A673 (cell line): ENCODE measurements at regions not wholly inside any gene's neighbourhood (a gene's known extent, or its start where the extent isn't known, plus 50 kb on each side); places are given as distances from the start of the nearest gene placed in this dataset. TPM values are rescaled to one million over a fixed set of nuclear protein-coding genes. Genes with fewer than 3 reads are reported as not detected.

ENCODE experiments used
- BruUV-seq: library from RNA; stranded (reverse); fragments of 400-500 nt; replicated peaks from 2 replicates; lab custom pipeline; 2021; lab: Mats Ljungman, UMichigan
- CTCF ChIA-PET: fragments of 300-600 bp; sonication (Branson Sonifier 250); formaldehyde crosslinking; loops from one replicate; lab custom pipeline; 2022; ENCODE audit warnings: antibody characterized with exemption; lab: Charles Lee
- POLR2A ChIA-PET: fragments of 300-600 bp; sonication (Branson Sonifier 250); formaldehyde crosslinking; loops from one replicate; lab custom pipeline; 2022; ENCODE audit warnings: antibody characterized with exemption; ENCODE audit not compliant: low non-redundant PET; lab: Charles Lee
- DNase-seq: peaks from one replicate; pipeline ENCODE4 v3.0.0-alpha.2; 2015; ENCODE audit warnings: low spot score
- H3K27ac ChIP-seq: fragments of 200-600 bp; sonication (generic); 2 replicates; pipeline ENCODE4 v1.5.1; 2016; ENCODE audit warnings: mixed run types, low read depth, mild to moderate bottlenecking, mixed read lengths, antibody characterized with exemption, low read length; ENCODE audit not compliant: poor library complexity, severe bottlenecking
- H3K27me3 ChIP-seq: fragments of 200-600 bp; sonication (generic); replicated peaks from 2 replicates; pipeline ENCODE4 v1.6.1; 2017; ENCODE audit warnings: mixed run types, low read depth, mild to moderate bottlenecking, mixed read lengths, antibody characterized with exemption, low read length; ENCODE audit not compliant: insufficient read depth, poor library complexity
- H3K36me3 ChIP-seq: fragments of 200-600 bp; sonication (generic); 2 replicates; pipeline ENCODE4 v1.6.1; 2016; ENCODE audit warnings: mixed run types, mild to moderate bottlenecking, mixed read lengths, antibody characterized with exemption, low read length; ENCODE audit not compliant: insufficient read depth, poor library complexity, severe bottlenecking
- H3K4me1 ChIP-seq: fragments of 200-600 bp; sonication (generic); 2 replicates; pipeline ENCODE4 v1.6.1; 2017; ENCODE audit warnings: mixed run types, mild to moderate bottlenecking, mixed read lengths, antibody characterized with exemption, low read length; ENCODE audit not compliant: insufficient read depth, poor library complexity, severe bottlenecking
- H3K4me3 ChIP-seq: fragments of 200-600 bp; sonication (generic); 2 replicates; pipeline ENCODE4 v1.5.1; 2016; ENCODE audit warnings: low read depth, mixed run types, mild to moderate bottlenecking, mixed read lengths, low read length; ENCODE audit not compliant: poor library complexity, severe bottlenecking
- H3K9me3 ChIP-seq: fragments of 200-600 bp; sonication (generic); 2 replicates; pipeline ENCODE4 v1.6.1; 2016; ENCODE audit warnings: mixed run types, low read depth, mild to moderate bottlenecking, mixed read lengths, antibody characterized with exemption, low read length; ENCODE audit not compliant: poor library complexity, severe bottlenecking
- EZH2 ChIP-seq: fragments of 200-600 bp; sonication (generic); IDR thresholded peaks from 2 replicates; pipeline ENCODE4 v1.6.1; 2017; ENCODE audit warnings: borderline replicate concordance, low read depth, mild to moderate bottlenecking, mixed read lengths, antibody characterized with exemption, low read length; ENCODE audit not compliant: poor library complexity, severe bottlenecking
- intact Hi-C: fragments of 100-400 bp; cut with micrococcal nuclease; formaldehyde crosslinking; loops from one replicate; pipeline ENCODE4 v1.10.0; 2022; ENCODE audit not compliant: unreplicated experiment
- microRNA-seq: library from miRNA; unstranded; fragments of <30 nt; microRNA quantifications from one replicate; pipeline ENCODE4 v1.2.0, GENCODE V29; 2021
- TF ChIP-seq, protein P1 (sequence below): fragments of 300-800, 200-600 bp; sonication (generic); conservative IDR thresholded peaks from 2 replicates; pipeline ENCODE4 v1.5.1; 2017; ENCODE audit warnings: low read depth, mild to moderate bottlenecking, antibody characterized with exemption, low read length, moderate library complexity, mixed read lengths

DNA sequence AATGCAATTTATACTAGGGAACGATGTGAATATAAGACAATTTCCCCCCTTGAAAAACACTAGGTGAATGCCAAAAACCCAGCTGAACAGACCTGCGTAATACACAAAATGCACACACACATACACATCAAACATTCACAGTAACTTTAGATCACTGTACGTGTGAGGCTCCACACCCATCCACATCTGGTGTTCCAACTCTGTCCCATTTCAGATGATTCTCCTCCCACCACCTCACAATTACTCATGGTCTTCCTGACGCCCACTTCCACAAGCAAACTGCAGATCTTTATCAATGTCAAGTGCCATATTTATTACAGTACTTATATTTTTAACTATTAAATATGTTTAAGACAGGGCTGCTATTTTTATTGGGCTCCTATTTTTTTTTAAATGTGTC, 57.8 kb upstream of the TENM4 start:
- H3K36me3 ChIP-seq: no peaks in the 10 kb centered on the region
- H3K4me1 ChIP-seq: no peaks in the 10 kb centered on the region
- TF ChIP-seq, protein P1, sequence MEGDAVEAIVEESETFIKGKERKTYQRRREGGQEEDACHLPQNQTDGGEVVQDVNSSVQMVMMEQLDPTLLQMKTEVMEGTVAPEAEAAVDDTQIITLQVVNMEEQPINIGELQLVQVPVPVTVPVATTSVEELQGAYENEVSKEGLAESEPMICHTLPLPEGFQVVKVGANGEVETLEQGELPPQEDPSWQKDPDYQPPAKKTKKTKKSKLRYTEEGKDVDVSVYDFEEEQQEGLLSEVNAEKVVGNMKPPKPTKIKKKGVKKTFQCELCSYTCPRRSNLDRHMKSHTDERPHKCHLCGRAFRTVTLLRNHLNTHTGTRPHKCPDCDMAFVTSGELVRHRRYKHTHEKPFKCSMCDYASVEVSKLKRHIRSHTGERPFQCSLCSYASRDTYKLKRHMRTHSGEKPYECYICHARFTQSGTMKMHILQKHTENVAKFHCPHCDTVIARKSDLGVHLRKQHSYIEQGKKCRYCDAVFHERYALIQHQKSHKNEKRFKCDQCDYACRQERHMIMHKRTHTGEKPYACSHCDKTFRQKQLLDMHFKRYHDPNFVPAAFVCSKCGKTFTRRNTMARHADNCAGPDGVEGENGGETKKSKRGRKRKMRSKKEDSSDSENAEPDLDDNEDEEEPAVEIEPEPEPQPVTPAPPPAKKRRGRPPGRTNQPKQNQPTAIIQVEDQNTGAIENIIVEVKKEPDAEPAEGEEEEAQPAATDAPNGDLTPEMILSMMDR: no peak
- TF ChIP-seq EZH2: no peak
- no peak overlapping the region for H3K4me3 ChIP-seq
- H3K9me3 ChIP-seq: no peaks in the 10 kb centered on the region
- CTCF ChIA-PET: no interaction called here
- POLR2A ChIA-PET: no interaction called here
- no TSS peak for BruUV-seq
- intact Hi-C loops: no loop called here
- DNase-seq: no peak
- no peaks in the 10 kb centered on the region for H3K27me3 ChIP-seq
- H3K27ac ChIP-seq: no peak overlapping the region

DNA sequence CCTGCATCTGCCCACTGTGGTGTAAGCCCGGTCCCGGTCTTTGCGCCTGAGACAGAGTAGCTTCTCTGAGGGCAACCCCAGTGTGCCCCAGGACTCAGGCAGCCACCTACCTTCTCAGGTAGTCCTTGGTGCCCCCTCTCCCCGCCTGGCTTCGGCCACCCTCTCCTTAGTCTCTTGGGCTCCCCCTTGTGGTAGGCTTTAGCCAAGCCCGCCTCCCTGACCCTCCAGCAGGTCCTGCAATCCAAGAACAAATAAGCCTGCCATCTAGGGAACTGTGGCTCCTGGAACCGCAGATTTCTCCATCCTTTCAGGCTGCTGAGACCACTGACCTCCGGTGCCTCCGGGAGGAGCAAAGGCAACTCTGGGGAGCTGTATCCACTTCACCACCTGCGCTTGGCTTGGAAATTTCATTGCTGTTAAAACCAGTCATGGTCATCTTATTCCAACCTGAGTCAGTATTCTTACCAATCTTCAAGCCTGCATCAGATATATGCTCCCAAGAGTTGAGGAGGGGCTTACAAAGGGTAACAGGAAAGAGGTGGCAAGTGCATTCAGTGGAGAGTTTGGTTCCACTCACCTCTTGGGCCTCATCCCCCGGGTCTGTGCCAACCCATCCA, 52.8 kb upstream of the TENM4 start:
- no peak overlapping the region for H3K27ac ChIP-seq
- POLR2A ChIA-PET: no interaction called here
- H3K4me3 ChIP-seq: no peak overlapping the region
- DNase-seq: peak; percentile 73
- intact Hi-C loops: loop anchor here (2.0 kb wide), 1 partner anchor 849 kb away; no protein-coding TSS in a partner anchor
- no peaks in the 10 kb centered on the region for H3K4me1 ChIP-seq
- CTCF ChIA-PET: no interaction called here
- no peaks in the 10 kb centered on the region for H3K36me3 ChIP-seq
- no peak for TF ChIP-seq EZH2
- TF ChIP-seq, protein P1: peak; percentile 95
- no TSS peak for BruUV-seq
- no peaks in the 10 kb centered on the region for H3K27me3 ChIP-seq
- H3K9me3 ChIP-seq: no peaks in the 10 kb centered on the region

DNA sequence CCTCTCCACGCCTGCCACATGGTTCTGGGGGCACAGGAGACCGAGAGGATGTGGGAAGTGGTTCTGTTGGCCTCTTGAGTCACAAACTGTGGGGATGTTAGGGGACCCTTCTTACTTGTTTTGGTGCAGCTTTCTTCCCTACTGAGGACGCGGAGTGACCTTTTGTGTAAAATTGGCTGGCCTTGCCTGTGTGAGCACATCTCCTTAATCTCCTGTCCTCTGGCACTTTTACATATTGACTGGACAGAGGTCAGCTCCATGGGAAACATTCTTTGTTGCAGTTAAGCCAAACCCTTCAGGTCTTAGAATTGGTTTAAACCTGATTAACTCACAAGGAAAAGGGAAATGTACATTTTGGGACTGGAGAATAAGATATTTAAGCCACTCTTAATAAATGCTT, 51.2 kb upstream of the TENM4 start:
- intact Hi-C loops: loop anchor here (2.0 kb wide), 1 partner anchor 847 kb away; no protein-coding TSS in a partner anchor
- CTCF ChIA-PET: no interaction called here
- BruUV-seq: no TSS peak
- POLR2A ChIA-PET: no interaction called here
- H3K9me3 ChIP-seq: no peaks in the 10 kb centered on the region
- no peak for DNase-seq
- no peak overlapping the region for H3K4me3 ChIP-seq
- no peaks in the 10 kb centered on the region for H3K27me3 ChIP-seq
- TF ChIP-seq EZH2: no peak
- TF ChIP-seq, protein P1: no peak
- no peaks in the 10 kb centered on the region for H3K36me3 ChIP-seq
- H3K27ac ChIP-seq: no peak overlapping the region
- no peaks in the 10 kb centered on the region for H3K4me1 ChIP-seq

Small RNAs in the stretch of these regions (microRNA-seq; reads per million reads assigned to microRNA genes)
- gene MIR4300: not detected
